ENCODE measurements at regions not wholly inside any gene's neighbourhood (a gene's known extent, or its start where the extent isn't known, plus 50 kb on each side); places are given as distances from the start of the nearest gene placed in this dataset.
"Not testable (repeated sequence)": the region's sequence is repeated elsewhere in the genome, so short reads cannot be mapped to it uniquely, and the experiment has no call there.

DNA sequence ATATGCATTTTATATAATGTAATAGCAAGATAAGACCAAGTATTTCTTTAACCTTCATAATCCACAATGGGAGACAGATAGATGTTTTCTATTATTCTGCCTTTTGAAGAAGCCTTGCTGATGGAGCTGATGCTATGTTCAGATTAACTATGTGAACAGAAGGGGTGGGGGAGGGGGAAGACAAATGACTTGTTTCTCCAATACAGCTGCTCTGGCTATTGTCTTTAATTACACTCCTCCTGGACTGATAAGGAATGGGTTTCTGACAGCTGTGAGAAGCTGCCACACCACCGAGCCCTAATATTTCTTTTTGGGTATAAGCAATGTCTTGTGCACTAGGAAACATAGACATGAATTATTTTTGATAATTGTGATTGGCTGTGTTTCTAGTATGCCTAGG lies 62.0 kb downstream of the CAVIN4 start:
- ATAC-seq (no peak), DNase-seq (ENCODE audit: low spot score) (no peak)

DNA sequence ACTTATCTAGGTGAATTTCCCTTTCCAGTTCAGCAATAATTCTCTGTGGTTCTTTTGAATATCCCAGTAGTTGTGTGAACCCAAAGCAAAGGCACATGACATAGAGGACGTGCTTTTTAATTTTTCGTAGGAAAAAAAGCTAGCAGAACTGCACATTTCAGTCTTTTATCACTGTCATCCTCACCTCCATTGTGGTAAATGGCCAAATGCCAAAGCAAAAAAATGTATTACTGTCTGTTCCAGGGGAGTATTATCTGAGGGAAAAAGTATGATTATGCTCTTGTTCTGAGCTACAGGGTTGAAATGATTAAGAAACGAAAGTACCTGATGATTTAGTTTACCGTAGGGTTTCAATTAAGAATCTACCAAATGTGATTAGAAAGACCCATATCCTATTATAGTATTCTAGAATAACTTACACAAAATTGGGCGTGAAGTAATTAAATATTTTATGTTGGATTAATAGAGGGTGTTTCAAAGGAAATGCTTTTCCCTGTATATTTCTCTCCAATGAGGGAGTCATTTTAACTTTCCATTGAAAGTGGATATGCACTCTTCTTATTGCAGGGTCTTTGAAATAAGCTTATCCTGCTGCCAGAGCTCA lies 62.7 kb downstream of the CAVIN4 start:
- DNase-seq (ENCODE audit: low spot score), result no peak
- no peak for ATAC-seq

DNA sequence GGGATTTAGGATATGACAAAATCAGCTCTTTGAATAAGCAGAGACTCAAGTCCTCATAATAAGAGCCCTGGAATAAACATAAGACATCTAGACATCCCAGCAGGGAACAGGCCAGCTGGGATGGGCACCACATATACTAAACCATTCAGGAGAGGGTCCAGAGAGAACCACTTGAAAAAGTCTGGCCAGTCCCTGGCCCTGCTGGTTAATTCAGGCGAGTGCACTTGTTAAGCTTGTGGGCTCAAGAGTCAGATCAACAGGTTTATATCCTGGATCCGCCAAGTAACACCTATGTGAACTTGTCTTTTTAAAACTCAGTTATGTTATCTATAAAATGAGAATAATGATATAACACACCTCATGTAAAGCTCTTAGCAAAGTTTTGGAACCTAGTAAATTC lies 63.3 kb downstream of the CAVIN4 start:
- no peak for DNase-seq (ENCODE audit: low spot score)
- ATAC-seq, result no peak

DNA sequence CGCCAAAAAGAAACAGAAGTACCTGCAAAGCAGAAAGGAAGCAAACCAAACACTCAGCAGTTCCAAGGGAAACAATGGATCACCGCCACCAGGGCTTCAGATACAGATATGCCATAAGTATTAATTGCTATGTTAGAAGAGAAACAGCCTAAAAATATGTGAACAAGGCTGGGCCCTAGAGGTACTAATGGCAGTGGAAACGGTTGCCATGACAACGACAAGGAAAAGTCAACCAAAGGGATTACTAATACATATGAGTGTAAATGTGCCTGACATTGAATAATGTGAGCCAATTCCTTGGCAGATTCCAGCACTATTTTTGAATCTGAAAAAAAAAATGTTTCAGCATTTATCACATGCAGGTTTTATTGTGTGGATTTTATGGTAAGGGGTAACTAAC lies 75.0 kb downstream of the CAVIN4 start:
- ATAC-seq (no peak), DNase-seq (ENCODE audit: low spot score) (no peak)

- DNase-seq (ENCODE audit: low spot score) (no peak), ATAC-seq (no peak)
Observed at GRCh38 chr9:100653643-100654334, 75.9 kb downstream of the CAVIN4 start.

DNA sequence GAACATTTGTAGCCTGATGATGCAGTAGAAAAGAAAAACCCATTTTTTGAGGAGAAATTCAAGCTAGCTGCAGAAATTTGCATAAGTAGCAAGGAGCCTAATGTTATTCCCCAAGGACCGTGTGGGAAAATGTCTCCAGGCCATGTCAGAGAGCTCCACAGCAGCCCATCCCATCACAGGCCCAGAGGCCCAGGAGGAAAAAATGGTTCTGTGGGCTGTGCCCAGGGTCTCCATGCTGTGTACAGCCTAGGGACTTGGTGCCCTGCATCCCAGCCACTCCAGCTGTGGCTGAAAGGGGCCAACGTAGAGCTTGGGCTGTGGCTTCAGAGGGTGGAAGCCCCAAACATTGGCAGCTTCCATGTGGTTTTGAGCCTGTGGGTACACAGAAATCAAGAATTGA lies 79.0 kb downstream of the CAVIN4 start:
- DNase-seq (ENCODE audit: low spot score); ATAC-seq: not testable (repeated sequence)

- DNase-seq (ENCODE audit: low spot score), result no peak
- ATAC-seq, result no peak
Observed at GRCh38 chr9:100661668-100662067, 83.8 kb downstream of the CAVIN4 start.

DNA sequence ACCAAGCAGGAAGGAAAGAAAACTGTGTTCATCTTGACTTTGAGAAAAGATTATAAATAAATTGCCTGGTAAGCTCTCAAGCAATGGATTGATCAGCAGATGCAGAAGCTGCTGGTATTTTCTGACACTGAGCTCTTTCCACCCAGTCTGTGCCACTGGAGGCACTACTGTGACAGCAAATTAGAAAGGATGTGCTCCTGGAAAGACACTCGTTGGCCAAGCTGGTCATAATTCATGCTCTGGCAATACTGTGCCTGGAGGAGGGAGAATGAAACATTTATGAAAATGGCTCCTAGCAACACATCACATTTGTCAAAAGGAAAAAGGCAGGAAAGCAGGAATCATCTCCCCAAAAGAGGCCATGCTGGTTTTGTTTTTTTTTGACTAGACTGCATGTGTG lies 84.2 kb downstream of the CAVIN4 start:
- DNase-seq (ENCODE audit: low spot score), result no peak
- ATAC-seq, result no peak

- ATAC-seq (no peak), DNase-seq (ENCODE audit: low spot score) (no peak)
Observed at GRCh38 chr9:100667448-100667847, 89.6 kb downstream of the CAVIN4 start.

DNA sequence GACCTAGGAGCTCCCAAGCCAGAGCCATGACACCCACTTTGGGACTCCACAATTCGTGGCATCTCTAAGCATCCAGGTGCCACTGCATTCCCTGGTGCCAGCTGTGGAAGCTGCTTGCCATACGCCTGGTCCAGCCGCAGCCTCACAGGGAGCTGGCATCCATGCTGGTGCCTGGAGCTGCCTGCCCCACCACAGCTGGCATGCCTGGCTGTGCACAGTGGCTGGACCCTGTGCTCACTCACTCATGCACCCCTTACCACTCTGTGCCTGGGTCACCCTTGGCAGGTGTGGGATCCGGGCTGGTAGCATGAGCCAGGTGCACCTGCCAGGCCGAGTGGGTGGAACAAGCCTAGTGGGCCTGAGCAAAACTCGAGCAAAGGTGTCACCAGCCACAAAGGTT lies 90.1 kb downstream of the CAVIN4 start:
- no peak for DNase-seq (ENCODE audit: low spot score)
- no peak for ATAC-seq

DNA sequence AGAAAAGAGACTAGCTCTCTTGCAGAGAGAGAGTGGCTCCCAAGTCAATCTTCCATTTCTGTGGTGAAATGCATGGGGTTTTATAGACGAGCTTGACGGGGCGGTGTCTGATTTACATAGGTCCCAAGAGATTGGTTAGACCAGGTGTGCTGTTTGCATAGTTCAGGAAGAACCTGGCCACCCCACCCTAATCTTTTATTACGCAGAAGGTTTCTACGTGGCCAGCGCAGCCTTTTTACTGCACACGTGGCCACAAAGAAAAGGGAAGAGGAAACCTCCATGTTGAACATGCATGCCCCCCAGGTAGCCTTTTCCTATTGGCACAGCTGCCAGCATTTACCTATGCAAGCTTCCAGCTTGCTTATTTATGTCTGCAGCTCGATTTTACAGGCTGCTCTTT lies 92.1 kb downstream of the CAVIN4 start:
- ATAC-seq (no peak), DNase-seq (ENCODE audit: low spot score) (no peak)

DNA sequence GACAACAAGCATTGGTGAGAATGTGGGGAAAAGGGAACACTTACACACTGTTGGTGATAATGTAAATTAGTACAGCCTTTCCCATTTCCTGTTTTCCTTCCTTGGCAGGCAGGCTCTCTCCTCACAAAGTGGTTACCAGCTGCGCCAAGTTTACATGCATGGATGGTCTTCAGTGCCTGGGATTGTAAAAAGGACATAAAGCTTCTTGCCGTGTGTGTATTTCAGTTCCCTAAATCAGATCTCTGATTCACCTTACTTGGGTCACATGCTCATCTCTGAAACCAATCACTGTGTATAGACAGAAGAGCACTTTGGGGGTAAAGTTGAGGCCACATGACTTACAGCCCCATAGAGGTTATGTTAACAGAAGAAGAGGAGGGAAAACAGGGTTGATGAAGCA lies 92.8 kb downstream of the CAVIN4 start:
- DNase-seq (ENCODE audit: low spot score), result no peak
- no peak for ATAC-seq

DNA sequence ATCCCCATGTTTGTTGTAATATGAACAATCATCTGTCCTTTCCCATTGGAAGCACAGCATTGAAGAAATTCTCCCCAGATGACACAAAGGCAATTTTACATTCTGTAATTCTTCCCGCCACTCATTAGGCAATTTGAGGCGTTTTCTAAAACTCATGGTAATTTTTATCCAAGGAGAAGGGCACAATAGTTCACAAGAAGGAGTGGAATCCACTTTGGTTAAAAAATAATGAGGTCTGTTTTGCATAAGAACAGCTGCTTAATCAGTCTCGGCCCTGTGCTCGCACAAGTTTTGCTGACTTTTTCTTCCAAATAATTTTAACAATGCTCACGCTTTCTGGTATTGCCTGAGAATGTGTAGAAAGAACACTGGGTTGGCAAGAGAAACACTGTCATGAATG lies 94.0 kb downstream of the CAVIN4 start:
- DNase-seq (ENCODE audit: low spot score), result no peak
- no peak for ATAC-seq

- DNase-seq (ENCODE audit: low spot score) (no peak), ATAC-seq (no peak)
Observed at GRCh38 chr9:100673249-100673648, 95.4 kb downstream of the CAVIN4 start.

DNA sequence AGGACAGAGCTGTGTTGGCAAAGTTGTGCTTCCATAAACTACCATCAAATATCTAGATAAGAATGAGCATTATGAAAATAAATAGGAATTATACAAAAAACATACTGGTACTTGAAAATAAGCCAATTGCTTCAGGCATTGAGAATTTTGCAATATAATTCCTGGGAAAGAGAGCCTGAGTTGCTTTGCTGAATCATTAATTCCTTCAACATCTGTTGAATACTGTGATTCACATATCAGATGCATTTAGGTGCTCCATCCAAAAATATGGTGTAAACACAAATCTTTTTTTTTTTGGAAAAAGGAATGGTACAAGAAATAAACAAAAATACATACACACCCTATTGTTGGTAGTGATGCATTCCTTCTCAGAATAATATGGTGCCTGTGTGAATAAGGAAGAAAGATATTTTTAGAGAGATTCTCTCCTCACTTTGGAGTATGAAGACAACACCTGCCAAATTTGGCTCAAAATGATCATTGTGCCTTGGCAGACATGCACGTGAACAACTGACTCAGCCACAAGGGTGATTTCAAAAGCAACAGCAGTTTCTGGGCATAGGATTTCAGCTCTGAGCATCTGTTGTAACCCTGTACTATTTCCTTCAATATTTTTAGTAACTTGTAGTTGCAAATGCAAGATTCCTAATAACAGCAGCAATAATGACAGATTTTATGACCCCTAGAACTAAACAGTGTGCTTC lies 96.7 kb downstream of the CAVIN4 start:
- DNase-seq (ENCODE audit: low spot score), result no peak
- ATAC-seq, result no peak

DNA sequence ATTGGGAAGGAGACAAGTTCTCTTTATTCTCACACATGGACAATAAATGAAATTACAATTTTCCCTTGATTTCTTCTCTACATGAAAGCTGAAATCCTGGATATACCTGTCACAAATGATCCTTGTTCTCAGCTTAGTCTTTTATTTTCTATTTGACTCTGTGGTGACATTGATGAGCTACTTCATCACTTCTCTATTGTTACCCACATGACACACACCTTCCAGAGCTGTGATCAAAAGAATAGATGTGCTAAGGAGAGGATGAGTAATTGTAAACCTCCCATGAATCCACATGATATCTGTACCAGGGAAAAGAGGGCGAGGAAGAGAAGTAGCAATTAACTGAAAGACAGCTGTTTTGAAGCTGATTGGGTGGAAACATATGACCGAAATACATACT lies 102.0 kb downstream of the CAVIN4 start:
- no peak for ATAC-seq
- DNase-seq (ENCODE audit: low spot score), result no peak

GRCh38 chr9:100686420-100686819 lies 108.5 kb downstream of the CAVIN4 start:
- DNase-seq (ENCODE audit: low spot score) (no peak), ATAC-seq (no peak)

GRCh38 chr9:100689635-100690034 lies 111.8 kb downstream of the CAVIN4 start:
- ATAC-seq, result no peak

DNA sequence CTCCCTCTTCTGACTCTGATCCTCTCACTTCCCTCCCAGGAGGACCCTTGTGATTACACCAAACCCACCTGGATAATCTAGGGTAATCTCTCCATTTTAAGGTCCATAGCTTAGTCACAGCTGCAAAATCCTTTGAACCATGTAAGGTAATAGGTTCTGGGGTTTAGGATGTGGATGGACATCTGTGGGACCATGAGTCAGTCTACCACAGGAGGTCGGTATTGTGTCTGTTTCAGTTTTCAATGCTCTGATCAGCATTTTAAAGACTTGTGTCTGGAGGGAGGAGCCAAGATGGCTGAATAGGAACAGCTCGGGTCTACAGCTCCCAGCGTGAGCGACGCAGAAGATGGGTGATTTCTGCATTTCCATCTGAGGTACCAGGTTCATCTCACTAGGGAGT lies 112.6 kb downstream of the CAVIN4 start:
- ATAC-seq (no peak), DNase-seq (ENCODE audit: low spot score) (no peak)

More at GRCh38 chr9:100689635-100690034, 111.8 kb downstream of the CAVIN4 start:
- DNase-seq (ENCODE audit: low spot score), result no peak

- ATAC-seq (no peak), DNase-seq (ENCODE audit: low spot score) (no peak)
Observed at GRCh38 chr9:100697339-100697738, 119.5 kb downstream of the CAVIN4 start.

DNA sequence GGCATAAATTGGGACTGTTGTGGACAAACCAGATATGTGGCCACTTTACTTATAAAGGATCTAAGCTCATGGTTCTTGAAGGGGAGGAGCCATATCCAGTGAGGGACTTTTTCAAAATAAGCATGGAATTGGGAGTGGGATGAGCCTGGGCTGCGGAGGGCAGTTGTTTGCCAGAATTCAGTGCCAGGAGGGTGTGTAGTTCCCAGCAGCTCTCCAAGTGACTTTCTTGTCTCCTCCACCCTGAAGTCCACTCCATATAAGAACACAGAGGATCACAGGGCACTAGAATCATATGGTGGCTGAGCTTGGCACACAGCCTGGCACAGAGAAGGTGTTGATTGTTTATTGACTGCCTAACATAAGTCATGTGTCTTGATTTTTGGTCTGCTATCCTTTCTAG lies 121.1 kb downstream of the CAVIN4 start:
- ATAC-seq (no peak), DNase-seq (ENCODE audit: low spot score) (no peak)

DNA sequence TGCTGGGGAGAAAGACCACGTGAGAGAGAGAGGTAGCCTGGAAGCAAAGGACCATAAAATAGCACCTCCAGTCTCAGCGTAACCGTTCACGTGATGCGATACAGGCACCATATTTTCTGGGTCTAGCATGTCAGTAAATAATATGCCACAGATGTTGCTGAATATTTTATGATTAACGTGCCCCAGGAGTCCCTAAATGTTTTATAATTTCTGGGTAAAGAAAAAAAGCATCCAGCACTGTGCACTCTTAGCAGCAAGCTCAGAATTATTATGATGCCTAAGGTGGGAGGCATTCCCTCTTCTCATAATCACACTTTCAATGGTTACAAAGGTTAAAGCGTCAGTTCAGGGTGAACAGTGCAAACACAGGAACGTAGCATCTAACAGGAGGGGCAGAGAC lies 121.8 kb downstream of the CAVIN4 start:
- no peak for DNase-seq (ENCODE audit: low spot score)

More for the DNA sequence above, 121.8 kb downstream of the CAVIN4 start:
- no peak for ATAC-seq

Data from left lobe of liver (tissue), 2 donors.